Right lobe of liver (tissue), 4 donors: ENCODE measurements at regions not wholly inside any gene's neighbourhood (a gene's known extent, or its start where the extent isn't known, plus 50 kb on each side); places are given as distances from the start of the nearest gene placed in this dataset.

ENCODE experiments used
- POLR2A ChIP-seq: fragments of 450-650 bp; IDR thresholded peaks from one replicate; pipeline ENCODE4 v1.6.1; 2017; ENCODE audit warnings: antibody characterized with exemption, mild to moderate bottlenecking
- TF ChIP-seq, protein P1 (sequence below), 4 donors: fragments of 200-600 bp in 3 of 4; fragments of 450-650 bp in 1 of 4; IDR thresholded peaks; one replicate each; pipeline versions ENCODE4 v1.5.1 to v1.8.0; 2016 to 2022; ENCODE audit warnings: antibody characterized with exemption in 4 of 4, mild to moderate bottlenecking in 2 of 4
- donor health status: DM: no; HTN: no; CAD: no.
- donor health status: DM: no; HTN: no; CAD: no.
- donor health status: DM: no; HTN: yes; CAD: no.

DNA sequence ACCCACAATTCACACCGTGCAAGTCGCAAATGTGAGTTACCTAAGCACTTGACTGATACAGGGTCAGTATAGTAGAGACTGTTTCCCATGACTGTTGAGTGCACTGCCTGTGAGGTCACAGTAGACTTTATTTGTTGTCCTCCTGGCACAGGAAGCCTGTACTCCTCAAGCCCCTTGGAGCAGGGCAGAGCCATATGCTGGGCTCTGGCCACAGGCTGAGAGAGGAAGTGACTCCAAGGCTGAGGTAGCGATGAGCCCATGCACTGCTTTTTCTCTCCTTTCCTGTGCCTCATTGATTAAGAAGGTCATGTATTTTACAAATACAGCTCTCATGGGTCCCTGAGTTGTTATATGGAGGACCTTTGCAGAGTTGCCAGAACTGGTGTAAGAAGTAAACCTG is 287.7 kb downstream of the SRBD1 start:
- TF ChIP-seq, protein P1, sequence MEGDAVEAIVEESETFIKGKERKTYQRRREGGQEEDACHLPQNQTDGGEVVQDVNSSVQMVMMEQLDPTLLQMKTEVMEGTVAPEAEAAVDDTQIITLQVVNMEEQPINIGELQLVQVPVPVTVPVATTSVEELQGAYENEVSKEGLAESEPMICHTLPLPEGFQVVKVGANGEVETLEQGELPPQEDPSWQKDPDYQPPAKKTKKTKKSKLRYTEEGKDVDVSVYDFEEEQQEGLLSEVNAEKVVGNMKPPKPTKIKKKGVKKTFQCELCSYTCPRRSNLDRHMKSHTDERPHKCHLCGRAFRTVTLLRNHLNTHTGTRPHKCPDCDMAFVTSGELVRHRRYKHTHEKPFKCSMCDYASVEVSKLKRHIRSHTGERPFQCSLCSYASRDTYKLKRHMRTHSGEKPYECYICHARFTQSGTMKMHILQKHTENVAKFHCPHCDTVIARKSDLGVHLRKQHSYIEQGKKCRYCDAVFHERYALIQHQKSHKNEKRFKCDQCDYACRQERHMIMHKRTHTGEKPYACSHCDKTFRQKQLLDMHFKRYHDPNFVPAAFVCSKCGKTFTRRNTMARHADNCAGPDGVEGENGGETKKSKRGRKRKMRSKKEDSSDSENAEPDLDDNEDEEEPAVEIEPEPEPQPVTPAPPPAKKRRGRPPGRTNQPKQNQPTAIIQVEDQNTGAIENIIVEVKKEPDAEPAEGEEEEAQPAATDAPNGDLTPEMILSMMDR (IDR thresholded peaks at IDR 0.05): no peak
- TF ChIP-seq POLR2A: no peak
